Right cardiac atrium (tissue), 5 donors: ENCODE measurements at regions not wholly inside any gene's neighbourhood (a gene's known extent, or its start where the extent isn't known, plus 50 kb on each side); places are given as distances from the start of the nearest gene placed in this dataset.
"Not testable (repeated sequence)": the region's sequence is repeated elsewhere in the genome, so short reads cannot be mapped to it uniquely, and the experiment has no call there.

Source experiments
- ATAC-seq, 2 donors: fragments of 200-7000 bp; cut with Tn5 transposase; one replicate each; pipeline versions ENCODE4 v1.8.0 to v1.9.1; 2020; ENCODE audit warnings: moderate library complexity in 2 of 2, mild to moderate bottlenecking in 1 of 2
- DNase-seq, 3 donors: peaks; one replicate each; pipeline ENCODE4 v3.0.0-alpha.2; 2020
- H3K27ac ChIP-seq: one replicate; pipeline ENCODE4 v1.5.1; 2013; ENCODE audit warnings: mild to moderate bottlenecking, low read length, control low read depth, moderate library complexity
- H3K27me3 ChIP-seq: one replicate; pipeline ENCODE4 v1.6.1; 2013; ENCODE audit not compliant: control insufficient read depth, insufficient read depth
- H3K4me1 ChIP-seq: one replicate; pipeline ENCODE4 v1.6.1; 2013; ENCODE audit warnings: low read length; ENCODE audit not compliant: control insufficient read depth, insufficient read depth
- H3K4me3 ChIP-seq: one replicate; pipeline ENCODE4 v1.5.1; 2013; ENCODE audit warnings: low read length, control low read depth
- H3K9me3 ChIP-seq: one replicate; pipeline ENCODE4 v1.6.1; 2013; ENCODE audit warnings: low read length; ENCODE audit not compliant: control insufficient read depth
- WGBS: extraction: QIAGEN DNeasy Blood & Tissue Kit; methylation state at CpG from one replicate; pipeline ENCODE4 v1.1.7; 2013; 5-methylcytosine and 5-hydroxymethylcytosine counted together
- intact Hi-C, 4 donors: fragments of 100-400 bp; cut with DNase I; formaldehyde crosslinking; loops; one replicate each; pipeline versions ENCODE4 v1.11.0 to v1.14.0; 2022 to 2023
- donor health status: healthy with polysubstance abuse.
- donor health status: DM: no; HTN: yes; CAD: no.
- donor health status: DM: no; HTN: no; CAD: no.
- donor health status: DM: no; HTN: yes; CAD: no; lungs with severe emphysema.
- donor health status: DM: yes; HTN: yes; CAD: no.

DNA sequence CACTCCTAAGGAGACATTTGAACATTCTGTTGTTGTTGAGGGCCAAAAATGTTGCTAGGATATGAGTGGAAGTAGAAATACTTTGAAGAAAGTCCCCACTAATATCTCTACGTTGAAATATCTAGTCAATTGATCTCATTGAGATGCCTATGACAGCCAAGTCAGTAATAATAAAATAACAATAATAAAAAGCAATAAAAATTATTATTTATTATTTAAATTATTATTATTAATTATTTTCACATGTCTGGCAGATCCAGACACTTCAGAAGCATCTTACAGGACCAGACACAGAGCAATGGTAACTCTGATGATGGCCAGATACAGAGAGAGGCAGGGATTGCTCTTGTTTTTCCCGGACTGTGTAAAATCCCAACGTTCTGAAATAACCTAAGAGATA, 143.5 kb upstream of the PALMD start:
- no peaks in the 10 kb centered on the region for H3K27me3 ChIP-seq
- DNase-seq = no peak
- no peak overlapping the region for H3K4me3 ChIP-seq
- intact Hi-C loops = no loop called here
- ATAC-seq = no peak
- no peaks in the 10 kb centered on the region for H3K4me1 ChIP-seq
- H3K9me3 ChIP-seq = no peaks in the 10 kb centered on the region
- H3K27ac ChIP-seq = no peak overlapping the region
- 56% methylated on average over 3 of the region's 3 CpGs for WGBS

DNA sequence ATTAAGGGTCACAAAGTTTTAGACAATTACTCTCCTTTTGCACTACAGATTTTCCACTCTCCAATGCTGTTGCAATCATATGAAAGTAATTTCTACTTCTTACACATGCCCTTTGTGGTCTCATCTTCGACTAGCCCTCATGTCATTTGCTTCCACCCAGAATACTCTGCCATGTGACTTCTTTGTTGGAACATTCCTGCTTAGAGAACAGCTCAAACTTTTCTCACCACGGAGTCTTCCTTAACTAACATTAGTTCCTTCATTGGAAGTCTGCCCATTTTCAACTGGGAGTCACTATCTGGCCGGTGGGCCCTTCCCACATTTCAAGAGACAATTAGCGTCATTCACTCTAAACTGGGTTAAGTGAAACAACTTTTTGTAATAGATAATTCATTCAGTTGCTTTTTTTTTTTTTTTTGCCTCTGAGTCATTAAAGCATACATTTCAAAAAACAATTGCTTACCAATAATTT, 142.6 kb upstream of the PALMD start:
- ATAC-seq (peak; percentile 55 to 90), DNase-seq (peak in 2 of 3 donors; percentile 23 to 38)
- Histone ChIP-seq H3K4me3 (no peak overlapping the region), H3K4me1 (no peaks in the 10 kb centered on the region), H3K27ac (no peak overlapping the region), H3K9me3 (no peaks in the 10 kb centered on the region), H3K27me3 (no peaks in the 10 kb centered on the region)
- intact Hi-C loops = no loop called here
- WGBS = 16% methylated on average over 4 of the region's 4 CpGs

DNA sequence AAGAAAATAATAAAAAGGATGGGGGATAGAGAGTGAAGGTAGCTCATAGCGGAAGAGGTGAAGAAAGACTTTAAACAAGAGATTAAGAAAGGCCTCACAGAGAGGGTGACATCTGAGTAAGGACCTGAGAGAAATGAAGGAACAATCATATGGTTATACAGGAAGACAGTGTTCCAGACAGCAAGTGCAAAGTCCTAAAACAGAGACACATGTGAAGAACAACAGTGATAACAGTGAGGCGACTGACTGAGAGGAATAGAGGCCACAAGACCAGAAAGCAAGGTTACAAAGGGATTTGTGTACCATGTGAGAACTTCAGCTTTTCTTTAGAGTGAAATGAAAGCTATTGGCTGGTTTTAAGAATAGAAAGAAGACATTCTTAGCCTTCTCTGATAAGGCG, 141.6 kb upstream of the PALMD start:
- Histone ChIP-seq H3K27ac (no peak overlapping the region), H3K4me3 (no peak overlapping the region), H3K9me3 (no peaks in the 10 kb centered on the region), H3K27me3 (no peaks in the 10 kb centered on the region), H3K4me1 (no peaks in the 10 kb centered on the region)
- ATAC-seq = no peak
- DNase-seq = no peak
- 73% methylated on average over 3 of the region's 3 CpGs for WGBS
- intact Hi-C loops = no loop called here

DNA sequence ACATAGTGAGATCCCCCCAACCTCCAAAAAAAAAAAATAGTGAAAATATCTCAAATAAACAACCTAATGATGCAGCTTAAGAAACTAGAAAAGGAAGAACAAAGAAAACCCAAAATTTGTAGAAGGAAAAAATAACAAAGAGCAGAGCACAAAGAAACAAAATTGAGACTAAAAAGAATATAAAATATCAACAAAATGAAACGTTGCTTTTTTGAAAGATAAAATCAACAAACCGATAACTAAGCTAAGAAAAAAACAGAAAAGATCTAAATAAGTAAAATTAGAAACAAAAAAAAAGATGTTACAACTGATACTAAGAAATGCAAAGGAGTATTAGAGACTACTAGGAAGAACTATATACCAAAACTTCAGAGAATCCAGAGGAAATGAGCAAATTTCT, 139.3 kb upstream of the PALMD start:
- intact Hi-C loops = no loop called here
- H3K4me3 ChIP-seq = no peak overlapping the region
- no peaks in the 10 kb centered on the region for H3K4me1 ChIP-seq
- ATAC-seq (no peak), DNase-seq (no peak)
- H3K27me3 ChIP-seq = no peaks in the 10 kb centered on the region
- 83% methylated on average over 2 of the region's 2 CpGs for WGBS
- H3K27ac ChIP-seq = no peak overlapping the region
- no peaks in the 10 kb centered on the region for H3K9me3 ChIP-seq

DNA sequence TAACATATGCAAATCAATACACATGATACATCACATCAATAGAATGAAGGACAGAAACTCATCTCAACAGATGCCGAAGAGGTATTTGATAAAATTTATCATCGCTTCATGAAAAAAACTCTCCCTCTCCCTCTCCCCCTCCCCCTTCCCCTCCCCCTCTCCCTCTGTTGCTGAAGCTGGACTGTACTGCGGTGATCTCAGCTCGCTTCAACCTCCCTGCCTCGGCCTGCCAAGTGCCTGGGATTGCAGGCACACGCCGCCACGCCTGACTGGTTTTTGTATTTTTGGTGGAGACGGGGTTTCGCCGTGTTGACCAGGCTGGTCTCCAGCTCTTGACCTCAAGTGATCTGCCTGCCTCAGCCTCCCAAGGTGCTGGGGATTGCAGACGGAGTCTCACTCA, 138.5 kb upstream of the PALMD start:
- H3K27me3 ChIP-seq, intact Hi-C loops, H3K27ac ChIP-seq, ATAC-seq, H3K4me3 ChIP-seq, H3K4me1 ChIP-seq, H3K9me3 ChIP-seq: not testable (repeated sequence)
- peak in 2 of 3 donors; percentile 11 to 48 for DNase-seq
- 93% methylated on average over 12 of the region's 12 CpGs for WGBS

DNA sequence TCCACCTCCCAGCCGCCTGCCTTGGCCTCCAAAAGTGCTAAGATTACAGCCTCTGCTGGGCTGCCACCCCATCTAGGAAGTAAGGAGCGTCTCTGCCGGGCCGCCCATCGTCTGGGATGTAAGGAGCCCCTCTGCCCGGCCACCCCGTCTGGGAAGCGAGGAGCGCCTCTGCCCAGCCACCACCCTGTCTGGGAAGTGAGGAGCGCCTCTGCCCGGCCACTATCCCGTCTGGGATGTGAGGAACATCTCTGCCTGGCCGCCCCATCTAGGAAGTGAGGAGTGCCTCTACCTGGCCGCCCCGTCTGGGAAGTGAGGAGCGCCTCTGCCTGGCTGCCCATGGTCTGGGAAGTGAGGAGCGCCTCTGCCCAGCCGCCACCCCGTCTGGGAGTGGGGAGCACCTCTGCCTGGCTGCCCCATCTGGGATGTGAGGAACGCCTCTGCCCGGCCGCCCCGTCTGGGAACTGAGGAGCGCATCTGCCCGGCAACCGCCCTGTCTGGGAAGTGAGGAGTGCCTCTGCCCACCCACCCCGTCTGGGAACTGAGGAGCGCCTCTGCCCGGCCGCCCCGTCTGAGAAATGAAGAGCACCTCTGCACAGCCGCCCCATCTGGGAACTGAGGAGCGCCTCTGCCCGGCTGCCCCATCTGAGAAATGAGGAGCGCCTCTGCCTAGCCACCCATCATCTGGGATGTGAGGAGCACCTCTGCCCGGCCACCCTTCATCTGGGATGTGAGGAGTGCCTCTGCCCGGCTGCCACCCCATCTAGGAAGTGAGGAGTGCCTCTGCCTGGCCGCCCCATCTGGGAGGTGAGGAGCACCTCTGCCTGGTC, 137.8 kb upstream of the PALMD start:
- no peaks in the 10 kb centered on the region for H3K4me1 ChIP-seq
- 95% methylated on average over 38 of the region's 38 CpGs for WGBS
- DNase-seq = peak in 2 of 3 donors; percentile 37 to 56
- ATAC-seq = no peak
- no peaks in the 10 kb centered on the region for H3K27me3 ChIP-seq
- intact Hi-C loops = no loop called here
- H3K9me3 ChIP-seq = no peaks in the 10 kb centered on the region
- H3K27ac ChIP-seq = no peak overlapping the region
- no peak overlapping the region for H3K4me3 ChIP-seq

DNA sequence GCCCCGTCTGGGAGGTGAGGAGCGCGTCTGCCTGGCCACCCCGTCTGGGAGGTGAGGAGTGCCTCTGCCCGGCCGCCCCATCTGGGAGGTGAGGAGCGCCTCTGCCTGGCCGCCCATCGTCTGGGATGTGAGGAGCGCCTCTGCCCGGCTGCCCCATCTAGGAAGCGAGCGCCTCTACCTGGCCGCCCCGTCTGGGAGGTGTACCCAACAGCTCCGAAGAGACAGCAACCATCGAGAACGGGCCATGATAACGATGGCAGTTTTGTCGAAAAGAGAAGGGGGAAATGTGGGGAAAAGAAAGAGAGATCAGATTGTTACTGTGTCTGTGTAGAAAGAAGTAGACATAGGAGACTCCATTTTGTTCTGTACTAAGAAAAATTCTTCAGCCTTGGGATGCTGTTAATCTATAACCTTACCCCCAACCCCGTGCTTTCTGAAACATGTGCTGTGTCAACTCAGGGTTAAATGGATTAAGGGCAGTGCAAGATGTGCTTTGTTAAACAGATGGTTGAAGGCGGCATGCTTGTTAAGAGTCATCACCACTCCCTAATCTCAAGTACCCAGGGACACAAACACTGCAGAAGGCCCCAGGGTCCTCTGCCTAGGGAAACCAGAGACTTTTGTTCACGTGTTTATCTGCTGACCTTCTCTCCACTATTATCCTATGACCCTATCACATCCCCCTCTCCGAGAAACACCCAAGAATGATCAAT, 137.0 kb upstream of the PALMD start:
- intact Hi-C loops, H3K27ac ChIP-seq, H3K4me3 ChIP-seq, H3K9me3 ChIP-seq, H3K27me3 ChIP-seq, H3K4me1 ChIP-seq, ATAC-seq: not testable (repeated sequence)
- peak in 1 of 3 donors; percentile 27 for DNase-seq
- WGBS = 91% methylated on average over 24 of the region's 24 CpGs

DNA sequence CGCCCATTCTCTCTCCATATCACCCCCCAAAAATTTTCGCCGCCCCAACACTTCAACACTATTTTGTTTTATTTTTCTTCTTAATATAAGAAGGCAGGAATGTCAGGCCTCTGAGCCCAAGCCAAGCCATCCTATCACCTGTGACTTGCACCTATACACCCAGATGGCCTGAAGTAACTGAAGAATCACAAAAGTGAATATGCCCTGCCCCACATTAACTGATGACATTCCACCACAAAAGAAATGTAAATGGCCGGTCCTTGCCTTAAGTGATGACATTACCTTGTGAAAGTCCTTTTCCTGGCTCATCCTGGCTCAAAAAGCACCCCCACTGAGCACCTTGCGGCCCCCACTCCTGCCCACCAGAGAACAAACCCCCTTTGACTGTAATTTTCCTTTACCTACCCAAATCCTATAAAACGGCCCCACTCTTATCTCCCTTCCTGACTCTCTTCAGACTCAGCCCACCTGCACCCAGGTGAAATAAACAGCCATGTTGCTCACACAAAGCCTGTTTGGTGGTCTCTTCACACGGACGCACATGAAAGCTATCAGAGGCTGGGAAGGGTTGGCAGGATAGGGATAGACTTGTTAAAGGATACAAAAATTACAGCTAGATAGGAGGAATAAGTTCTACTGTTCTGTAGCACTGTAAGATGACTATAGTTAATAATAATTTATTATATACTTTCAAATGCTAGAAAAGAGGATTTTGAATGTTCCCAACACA, 130.9 kb upstream of the PALMD start:
- ATAC-seq = not testable (repeated sequence)
- WGBS = 80% methylated on average over 7 of the region's 8 CpGs

DNA sequence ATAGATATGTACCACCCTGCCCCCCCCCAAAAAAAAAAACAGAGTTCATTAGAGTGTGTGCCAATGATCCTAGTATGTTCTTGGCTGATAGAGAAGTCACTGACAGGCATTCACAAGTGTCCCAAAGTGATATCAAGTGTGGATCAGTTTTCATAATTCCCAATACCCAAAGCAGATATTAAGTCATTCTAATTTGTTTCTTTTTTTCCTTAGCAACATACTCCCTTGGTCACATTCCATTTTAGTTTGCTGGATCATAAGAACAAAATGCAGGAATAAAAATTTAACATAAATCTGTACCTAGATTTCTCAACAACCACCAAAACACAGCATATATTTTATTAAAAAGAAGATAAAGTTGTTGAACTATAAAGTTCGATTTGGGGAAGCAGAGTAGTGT, 129.8 kb upstream of the PALMD start:
- Histone ChIP-seq H3K9me3 (no peaks in the 10 kb centered on the region), H3K4me3 (no peak overlapping the region), H3K4me1 (no peaks in the 10 kb centered on the region), H3K27me3 (no peaks in the 10 kb centered on the region), H3K27ac (no peak overlapping the region)
- WGBS = 69% methylated on average over 1 of the region's 1 CpG
- intact Hi-C loops = no loop called here
- no peak for DNase-seq
- no peak for ATAC-seq

More for the DNA sequence above, 130.9 kb upstream of the PALMD start:
- intact Hi-C loops, H3K9me3 ChIP-seq, H3K27ac ChIP-seq, H3K4me3 ChIP-seq, H3K27me3 ChIP-seq, DNase-seq, H3K4me1 ChIP-seq: not testable (repeated sequence)

DNA sequence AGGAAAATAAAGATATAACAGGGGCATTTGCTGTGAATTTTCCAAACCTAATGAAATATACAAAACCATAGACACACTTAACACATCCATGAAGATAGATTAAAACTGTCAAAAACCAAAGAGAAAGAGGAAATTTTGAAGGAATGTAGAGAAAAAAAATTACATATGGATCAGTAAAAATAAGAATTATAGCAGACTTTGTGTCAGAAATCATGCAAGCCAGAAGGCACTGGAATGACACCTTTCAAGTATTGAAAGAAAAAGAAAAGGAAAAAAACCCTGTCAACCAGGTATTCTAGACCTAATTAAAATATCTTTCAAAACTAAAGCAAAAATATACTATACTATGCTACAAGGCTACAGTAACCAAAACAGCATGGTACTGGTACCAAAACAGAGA, 125.8 kb upstream of the PALMD start:
- Histone ChIP-seq H3K4me3 (no peak overlapping the region), H3K4me1 (no peaks in the 10 kb centered on the region), H3K27me3 (no peaks in the 10 kb centered on the region), H3K27ac (no peak overlapping the region), H3K9me3 (no peaks in the 10 kb centered on the region)
- ATAC-seq = no peak
- intact Hi-C loops = no loop called here
- no peak for DNase-seq

DNA sequence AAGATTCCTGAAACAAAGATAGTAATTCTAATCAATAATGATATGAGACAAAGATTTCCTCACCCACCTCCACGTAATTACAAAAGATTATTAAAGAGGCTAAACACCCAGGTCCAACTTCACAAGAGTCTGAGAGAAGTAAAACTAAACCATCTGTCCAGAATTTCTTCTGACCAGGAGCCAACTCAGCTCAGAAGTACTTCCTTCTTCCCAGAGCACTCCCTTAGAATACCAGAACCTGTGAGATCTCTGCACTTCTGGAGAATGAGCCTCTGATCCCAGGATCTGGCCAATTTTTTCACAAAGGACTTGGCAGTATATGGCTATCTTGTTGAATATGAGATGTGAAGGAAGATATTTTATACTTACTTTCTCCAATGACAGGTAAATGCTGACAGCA, 120.6 kb upstream of the PALMD start:
- ATAC-seq (no peak), DNase-seq (no peak)
- Histone ChIP-seq H3K27me3 (no peaks in the 10 kb centered on the region), H3K4me1 (no peaks in the 10 kb centered on the region), H3K27ac (no peak overlapping the region), H3K9me3 (no peaks in the 10 kb centered on the region), H3K4me3 (no peak overlapping the region)
- 29% methylated on average over 1 of the region's 1 CpG for WGBS
- intact Hi-C loops = loop anchor here in 1 of 4 donors (5.0 kb wide), 1 partner anchor 122 kb away; the partner anchor contains the start of gene PALMD
